ENCODE measurements at regions not wholly inside any gene's neighbourhood (a gene's known extent, or its start where the extent isn't known, plus 50 kb on each side); places are given as distances from the start of the nearest gene placed in this dataset.

DNA sequence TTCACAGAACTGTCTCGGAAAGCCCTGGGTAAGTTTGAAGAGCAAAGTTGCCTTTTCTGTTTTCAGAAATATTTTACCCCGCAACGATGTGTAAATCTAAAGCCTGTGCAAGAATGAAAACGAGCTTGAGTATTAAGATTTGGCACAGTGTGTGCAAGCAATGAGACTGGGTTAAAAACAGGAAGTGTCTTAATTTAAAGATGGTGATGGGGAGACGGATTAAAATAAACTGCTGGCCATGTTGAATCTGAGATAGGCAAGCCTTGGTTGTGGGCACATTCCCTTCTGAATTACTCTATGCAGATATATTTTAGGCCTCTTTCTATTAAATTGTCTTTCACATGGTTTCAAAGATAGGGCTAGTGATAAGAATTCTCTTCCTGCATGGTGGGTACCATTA is 294.2 kb upstream of the DMRT1 start:
- no peak for TF ChIP-seq CTCF (IDR thresholded peaks at IDR 0.05)
- TF ChIP-seq POLR2A (IDR thresholded peaks at IDR 0.05) = no peak
